ENCODE measurements at regions not wholly inside any gene's neighbourhood (a gene's known extent, or its start where the extent isn't known, plus 50 kb on each side); places are given as distances from the start of the nearest gene placed in this dataset.

- TF ChIP-seq CBX5 (IDR thresholded peaks at IDR 0.05; ENCODE audit: low read depth, low read length) (no peak), POLR2A (IDR thresholded peaks at IDR 0.05; ENCODE audit: control extremely low read depth in 1 of 2, low read depth in 2 of 2, low read length in 2 of 2) (no peak), MAX (IDR thresholded peaks at IDR 0.05) (no peak), JUND (IDR thresholded peaks at IDR 0.05; ENCODE audit: low read length) (no peak), NANOG (IDR thresholded peaks at IDR 0.05; ENCODE audit: insufficient read depth, low read depth, low read length, poor library complexity, severe bottlenecking) (no peak), TCF12 (IDR thresholded peaks at IDR 0.05; ENCODE audit: low read depth, low read length) (no peak), TAF7 (optimal IDR thresholded peaks at IDR 0.05; ENCODE audit: borderline replicate concordance, low read depth, low read length) (no peak)
Measured at GRCh38 chr17:13113821-13114525, 96.1 kb upstream of the ELAC2 start (continued).
